A673 (cell line): ENCODE measurements at regions not wholly inside any gene's neighbourhood (a gene's known extent, or its start where the extent isn't known, plus 50 kb on each side); places are given as distances from the start of the nearest gene placed in this dataset.

Experiments used
- BruUV-seq: library from RNA; stranded (reverse); fragments of 400-500 nt; replicated peaks from 2 replicates; lab custom pipeline; 2021; lab: Mats Ljungman, UMichigan
- CTCF ChIA-PET: fragments of 300-600 bp; sonication (Branson Sonifier 250); formaldehyde crosslinking; loops from one replicate; lab custom pipeline; 2022; ENCODE audit warnings: antibody characterized with exemption; lab: Charles Lee
- POLR2A ChIA-PET: fragments of 300-600 bp; sonication (Branson Sonifier 250); formaldehyde crosslinking; loops from one replicate; lab custom pipeline; 2022; ENCODE audit warnings: antibody characterized with exemption; ENCODE audit not compliant: low non-redundant PET; lab: Charles Lee
- DNase-seq: peaks from one replicate; pipeline ENCODE4 v3.0.0-alpha.2; 2015; ENCODE audit warnings: low spot score
- H3K27ac ChIP-seq: fragments of 200-600 bp; sonication (generic); 2 replicates; pipeline ENCODE4 v1.5.1; 2016; ENCODE audit warnings: mixed run types, low read depth, mild to moderate bottlenecking, mixed read lengths, antibody characterized with exemption, low read length; ENCODE audit not compliant: poor library complexity, severe bottlenecking
- H3K27me3 ChIP-seq: fragments of 200-600 bp; sonication (generic); replicated peaks from 2 replicates; pipeline ENCODE4 v1.6.1; 2017; ENCODE audit warnings: mixed run types, low read depth, mild to moderate bottlenecking, mixed read lengths, antibody characterized with exemption, low read length; ENCODE audit not compliant: insufficient read depth, poor library complexity
- H3K36me3 ChIP-seq: fragments of 200-600 bp; sonication (generic); 2 replicates; pipeline ENCODE4 v1.6.1; 2016; ENCODE audit warnings: mixed run types, mild to moderate bottlenecking, mixed read lengths, antibody characterized with exemption, low read length; ENCODE audit not compliant: insufficient read depth, poor library complexity, severe bottlenecking
- H3K4me1 ChIP-seq: fragments of 200-600 bp; sonication (generic); 2 replicates; pipeline ENCODE4 v1.6.1; 2017; ENCODE audit warnings: mixed run types, mild to moderate bottlenecking, mixed read lengths, antibody characterized with exemption, low read length; ENCODE audit not compliant: insufficient read depth, poor library complexity, severe bottlenecking
- H3K4me3 ChIP-seq: fragments of 200-600 bp; sonication (generic); 2 replicates; pipeline ENCODE4 v1.5.1; 2016; ENCODE audit warnings: low read depth, mixed run types, mild to moderate bottlenecking, mixed read lengths, low read length; ENCODE audit not compliant: poor library complexity, severe bottlenecking
- H3K9me3 ChIP-seq: fragments of 200-600 bp; sonication (generic); 2 replicates; pipeline ENCODE4 v1.6.1; 2016; ENCODE audit warnings: mixed run types, low read depth, mild to moderate bottlenecking, mixed read lengths, antibody characterized with exemption, low read length; ENCODE audit not compliant: poor library complexity, severe bottlenecking
- EZH2 ChIP-seq: fragments of 200-600 bp; sonication (generic); IDR thresholded peaks from 2 replicates; pipeline ENCODE4 v1.6.1; 2017; ENCODE audit warnings: borderline replicate concordance, low read depth, mild to moderate bottlenecking, mixed read lengths, antibody characterized with exemption, low read length; ENCODE audit not compliant: poor library complexity, severe bottlenecking
- intact Hi-C: fragments of 100-400 bp; cut with micrococcal nuclease; formaldehyde crosslinking; loops from one replicate; pipeline ENCODE4 v1.10.0; 2022; ENCODE audit not compliant: unreplicated experiment
- TF ChIP-seq, protein P1 (sequence below): fragments of 300-800, 200-600 bp; sonication (generic); conservative IDR thresholded peaks from 2 replicates; pipeline ENCODE4 v1.5.1; 2017; ENCODE audit warnings: low read depth, mild to moderate bottlenecking, antibody characterized with exemption, low read length, moderate library complexity, mixed read lengths

DNA sequence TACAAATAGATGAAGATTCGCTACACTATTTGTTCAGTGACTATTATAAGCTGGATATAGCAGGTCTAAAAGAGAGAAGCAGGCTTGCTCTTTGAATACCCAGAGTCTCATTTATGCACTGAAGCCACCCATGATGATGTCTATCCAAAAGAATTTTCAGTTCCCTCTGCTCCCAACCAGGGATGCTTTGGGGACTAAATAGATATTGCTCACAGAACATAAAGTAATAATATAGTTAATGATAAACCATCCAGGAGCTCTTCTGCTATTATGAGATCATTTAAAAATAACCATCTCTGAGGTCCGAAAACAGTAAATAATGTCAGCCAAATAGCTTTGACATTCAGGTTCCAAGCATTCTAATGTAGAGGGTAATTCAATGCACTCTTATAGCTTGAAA, 875.4 kb downstream of the SORCS3 start:
- no TSS peak for BruUV-seq
- Histone ChIP-seq H3K9me3 (no peaks in the 10 kb centered on the region), H3K27ac (no peak overlapping the region), H3K4me3 (no peak overlapping the region), H3K36me3 (no peaks in the 10 kb centered on the region), H3K4me1 (no peaks in the 10 kb centered on the region), H3K27me3 (peaks cover 9% of the 10 kb centered on the region)
- DNase-seq, result no peak
- CTCF ChIA-PET, result no interaction called here
- TF ChIP-seq, protein P1, sequence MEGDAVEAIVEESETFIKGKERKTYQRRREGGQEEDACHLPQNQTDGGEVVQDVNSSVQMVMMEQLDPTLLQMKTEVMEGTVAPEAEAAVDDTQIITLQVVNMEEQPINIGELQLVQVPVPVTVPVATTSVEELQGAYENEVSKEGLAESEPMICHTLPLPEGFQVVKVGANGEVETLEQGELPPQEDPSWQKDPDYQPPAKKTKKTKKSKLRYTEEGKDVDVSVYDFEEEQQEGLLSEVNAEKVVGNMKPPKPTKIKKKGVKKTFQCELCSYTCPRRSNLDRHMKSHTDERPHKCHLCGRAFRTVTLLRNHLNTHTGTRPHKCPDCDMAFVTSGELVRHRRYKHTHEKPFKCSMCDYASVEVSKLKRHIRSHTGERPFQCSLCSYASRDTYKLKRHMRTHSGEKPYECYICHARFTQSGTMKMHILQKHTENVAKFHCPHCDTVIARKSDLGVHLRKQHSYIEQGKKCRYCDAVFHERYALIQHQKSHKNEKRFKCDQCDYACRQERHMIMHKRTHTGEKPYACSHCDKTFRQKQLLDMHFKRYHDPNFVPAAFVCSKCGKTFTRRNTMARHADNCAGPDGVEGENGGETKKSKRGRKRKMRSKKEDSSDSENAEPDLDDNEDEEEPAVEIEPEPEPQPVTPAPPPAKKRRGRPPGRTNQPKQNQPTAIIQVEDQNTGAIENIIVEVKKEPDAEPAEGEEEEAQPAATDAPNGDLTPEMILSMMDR, result no peak
- no peak for TF ChIP-seq EZH2
- intact Hi-C loops, result no loop called here
- POLR2A ChIA-PET, result no interaction called here

DNA sequence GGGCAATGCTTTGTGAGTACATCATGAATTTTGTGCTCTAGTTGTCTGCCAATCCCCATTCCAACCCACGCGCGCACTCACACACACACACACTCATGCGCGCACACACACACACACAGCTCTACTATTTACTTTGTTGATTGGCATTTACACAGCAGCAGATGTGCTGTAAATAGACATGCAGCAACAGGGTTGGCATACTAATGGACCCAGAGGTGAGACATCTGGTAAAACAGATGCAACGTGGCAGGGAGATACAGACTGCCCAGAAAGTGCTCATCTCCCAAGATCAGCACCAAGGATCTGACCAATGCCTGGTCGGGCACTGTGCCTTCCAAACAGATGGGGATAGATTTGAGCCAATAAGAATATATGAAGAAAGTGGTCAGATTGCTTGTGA, 873.0 kb downstream of the SORCS3 start:
- H3K4me3 ChIP-seq, result no peak overlapping the region
- ChIA-PET POLR2A (no interaction called here), CTCF (no interaction called here)
- DNase-seq, result no peak
- TF ChIP-seq EZH2, result no peak
- TF ChIP-seq, protein P1, result no peak
- intact Hi-C loops, result no loop called here
- H3K27ac ChIP-seq, result no peak overlapping the region
- BruUV-seq, result no TSS peak
- H3K4me1 ChIP-seq, result no peaks in the 10 kb centered on the region
- H3K36me3 ChIP-seq, result no peaks in the 10 kb centered on the region
- H3K9me3 ChIP-seq, result no peaks in the 10 kb centered on the region
- H3K27me3 ChIP-seq, result peaks cover 4% of the 10 kb centered on the region

DNA sequence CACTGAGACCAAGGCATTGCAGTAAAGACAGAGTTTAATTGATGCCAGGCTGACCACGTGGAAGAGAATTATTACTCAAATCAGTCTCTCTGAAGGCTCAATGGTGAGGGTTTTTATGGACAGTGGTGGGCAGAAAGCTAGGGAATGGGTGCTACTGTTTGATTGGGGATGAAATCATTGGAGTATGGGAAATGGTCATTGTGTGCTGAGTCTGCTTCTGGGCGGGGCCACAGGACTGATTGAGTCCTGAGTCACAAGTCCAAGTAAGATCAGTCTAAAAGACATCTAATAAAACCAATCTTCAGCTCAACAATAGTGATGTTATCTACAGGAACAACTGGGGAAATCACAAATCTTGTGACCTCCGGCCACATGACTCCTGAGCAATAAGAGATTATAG, 868.4 kb downstream of the SORCS3 start:
- no peak for DNase-seq
- intact Hi-C loops, result no loop called here
- no peaks in the 10 kb centered on the region for H3K4me1 ChIP-seq
- TF ChIP-seq EZH2, result no peak
- TF ChIP-seq, protein P1, result no peak
- ChIA-PET CTCF (no interaction called here), POLR2A (no interaction called here)
- H3K4me3 ChIP-seq, result no peak overlapping the region
- no TSS peak for BruUV-seq
- no peak overlapping the region for H3K27ac ChIP-seq
- no peaks in the 10 kb centered on the region for H3K36me3 ChIP-seq
- no peaks in the 10 kb centered on the region for H3K9me3 ChIP-seq
- H3K27me3 ChIP-seq, result no peaks in the 10 kb centered on the region
